CD4-positive, alpha-beta memory T cell (primary cell): ENCODE measurements at regions not wholly inside any gene's neighbourhood (a gene's known extent, or its start where the extent isn't known, plus 50 kb on each side); places are given as distances from the start of the nearest gene placed in this dataset.

Experiments
- CTCF ChIA-PET: fragments of 350-600 bp; sonication (Branson Sonifier 250); formaldehyde crosslinking; loops from one replicate; lab custom pipeline; 2021; ENCODE audit warnings: inconsistent platforms; ENCODE audit not compliant: partially characterized antibody; lab: Charles Lee
- POLR2A ChIA-PET: fragments of 350-600 bp; sonication (Branson Sonifier 250); formaldehyde crosslinking; loops from one replicate; lab custom pipeline; 2021; ENCODE audit not compliant: partially characterized antibody; lab: Charles Lee
- DNase-seq, 5 donors: peaks; one replicate each; pipeline versions ENCODE4 v3.0.0 to v3.0.0-alpha.2; 2020 to 2022; ENCODE audit warnings: mixed read lengths in 1 of 5
- H3K27ac ChIP-seq: one replicate; pipeline ENCODE4 v1.7.0; 2013; ENCODE audit warnings: low read depth, low read length
- H3K27me3 ChIP-seq: 2 replicates; pipeline ENCODE4 v1.7.0; 2013; ENCODE audit warnings: mild to moderate bottlenecking, low read length, moderate library complexity; ENCODE audit not compliant: insufficient read depth
- H3K36me3 ChIP-seq: 2 replicates; pipeline ENCODE4 v1.7.0; 2013; ENCODE audit warnings: mild to moderate bottlenecking, low read length, moderate library complexity; ENCODE audit not compliant: insufficient read depth
- H3K4me1 ChIP-seq: 2 replicates; pipeline ENCODE4 v1.7.0; 2013; ENCODE audit warnings: mild to moderate bottlenecking, low read length, moderate library complexity; ENCODE audit not compliant: insufficient read depth
- H3K4me3 ChIP-seq, 2 donors: one replicate each; pipeline ENCODE4 v1.7.0; 2013; ENCODE audit warnings: low read length in 2 of 2, mild to moderate bottlenecking in 1 of 2
- H3K9me3 ChIP-seq, 2 donors: one replicate each; pipeline ENCODE4 v1.7.0; 2013; ENCODE audit warnings: low read length in 2 of 2, control low read depth in 1 of 2; ENCODE audit not compliant: control insufficient read depth in 1 of 2
- H3K27ac Mint-ChIP-seq, 7 donors: one replicate each; pipeline ENCODE4 v1.8.0; 2020 to 2021; ENCODE audit warnings: mixed read lengths in 7 of 7, mild to moderate bottlenecking in 6 of 7, inconsistent platforms in 3 of 7, moderate library complexity in 3 of 7
- H3K27me3 Mint-ChIP-seq, 2 donors: one replicate each; pipeline ENCODE4 v1.8.0; 2020 to 2021; ENCODE audit warnings: mixed read lengths in 2 of 2
- H3K36me3 Mint-ChIP-seq, 2 donors: one replicate each; pipeline ENCODE4 v1.8.0; 2020 to 2021; ENCODE audit warnings: mixed read lengths in 2 of 2, inconsistent platforms in 1 of 2, mild to moderate bottlenecking in 1 of 2
- H3K4me1 Mint-ChIP-seq, 4 donors: one replicate each; pipeline ENCODE4 v1.8.0; 2020 to 2021; ENCODE audit warnings: mixed read lengths in 4 of 4, mild to moderate bottlenecking in 1 of 4
- H3K4me3 Mint-ChIP-seq, 8 donors: one replicate each; pipeline ENCODE4 v1.8.0; 2020 to 2021; ENCODE audit warnings: mixed read lengths in 8 of 8, mild to moderate bottlenecking in 7 of 8, moderate library complexity in 6 of 8, inconsistent platforms in 3 of 8
- H3K9me3 Mint-ChIP-seq, 8 donors: one replicate each; pipeline ENCODE4 v1.8.0; 2020 to 2021; ENCODE audit warnings: mixed read lengths in 8 of 8, mild to moderate bottlenecking in 5 of 8, inconsistent platforms in 3 of 8, moderate library complexity in 1 of 8
- intact Hi-C: fragments of 100-400 bp; cut with micrococcal nuclease; formaldehyde crosslinking; loops from one replicate; pipeline ENCODE4 v1.15.1; 2023

- Histone ChIP-seq H3K4me3 (no peak overlapping the region), H3K27me3 (no peaks in the 10 kb centered on the region), H3K9me3 (no peaks in the 10 kb centered on the region), H3K36me3 (no peaks in the 10 kb centered on the region), H3K4me1 (no peaks in the 10 kb centered on the region), H3K27ac (no peak overlapping the region)
- no peak for DNase-seq
- ChIA-PET CTCF (no interaction called here), POLR2A (no interaction called here)
- intact Hi-C loops = no loop called here
- peaks cover 7 to 19% of the 10 kb centered on the region in 2 donors for H3K27me3 Mint-ChIP-seq
- H3K4me3 Mint-ChIP-seq = no peak overlapping the region
- no peaks in the 10 kb centered on the region for H3K36me3 Mint-ChIP-seq
- H3K4me1 Mint-ChIP-seq = no peaks in the 10 kb centered on the region
- H3K9me3 Mint-ChIP-seq = peaks cover 3 to 18% (median 5%) of the 10 kb centered on the region in 8 donors
- H3K27ac Mint-ChIP-seq = no peak overlapping the region
These were observed 77.1 kb upstream of the RAB18 start for GRCh38 chr10:27426948-27427467.

DNA sequence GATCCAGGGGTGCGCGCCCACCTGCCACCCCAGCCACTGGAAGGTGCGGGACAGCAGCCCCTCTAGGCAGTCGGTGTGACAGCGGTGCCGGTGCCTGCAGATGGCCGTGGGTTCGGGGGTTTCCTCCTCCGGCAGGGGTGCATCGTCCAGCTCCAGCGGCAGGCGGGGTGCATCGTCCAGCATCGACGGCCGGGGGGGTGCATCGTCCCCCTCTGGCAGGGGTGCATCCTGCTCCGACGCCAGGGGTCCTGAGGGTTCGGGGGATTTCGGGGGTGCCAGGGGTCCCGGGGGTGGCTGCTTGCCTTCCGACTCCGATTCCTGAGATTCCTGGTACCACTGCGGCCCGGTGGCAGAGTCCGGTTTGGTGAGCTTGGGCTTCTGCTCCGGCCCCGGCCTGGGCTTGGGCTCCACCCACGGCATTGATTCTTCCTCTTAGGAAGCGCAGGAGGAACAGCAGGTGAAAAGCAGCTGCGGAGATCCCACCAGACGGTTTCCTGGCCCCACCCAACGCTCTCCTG lies 90.2 kb upstream of the RAB18 start:
- H3K36me3 ChIP-seq = no peaks in the 10 kb centered on the region
- POLR2A ChIA-PET = no interaction called here
- no peak for DNase-seq
- no peaks in the 10 kb centered on the region for H3K4me1 ChIP-seq
- no peaks in the 10 kb centered on the region for H3K36me3 Mint-ChIP-seq
- CTCF ChIA-PET = interaction anchor here (0.6 kb wide), 1 partner anchor 37 kb away, joined by 3 read pairs; no protein-coding TSS in a partner anchor
- H3K27me3 ChIP-seq = no peaks in the 10 kb centered on the region
- peaks cover 8 to 16% of the 10 kb centered on the region in 2 donors for H3K27me3 Mint-ChIP-seq
- no peak overlapping the region for H3K4me3 ChIP-seq
- no peak overlapping the region for H3K4me3 Mint-ChIP-seq
- no peak overlapping the region for H3K27ac ChIP-seq
- peaks cover 0 to 4% (median 0%) of the 10 kb centered on the region in 8 donors for H3K9me3 Mint-ChIP-seq
- no peaks in the 10 kb centered on the region for H3K9me3 ChIP-seq
- H3K4me1 Mint-ChIP-seq = no peaks in the 10 kb centered on the region
- intact Hi-C loops = no loop called here
- no peak overlapping the region for H3K27ac Mint-ChIP-seq

DNA sequence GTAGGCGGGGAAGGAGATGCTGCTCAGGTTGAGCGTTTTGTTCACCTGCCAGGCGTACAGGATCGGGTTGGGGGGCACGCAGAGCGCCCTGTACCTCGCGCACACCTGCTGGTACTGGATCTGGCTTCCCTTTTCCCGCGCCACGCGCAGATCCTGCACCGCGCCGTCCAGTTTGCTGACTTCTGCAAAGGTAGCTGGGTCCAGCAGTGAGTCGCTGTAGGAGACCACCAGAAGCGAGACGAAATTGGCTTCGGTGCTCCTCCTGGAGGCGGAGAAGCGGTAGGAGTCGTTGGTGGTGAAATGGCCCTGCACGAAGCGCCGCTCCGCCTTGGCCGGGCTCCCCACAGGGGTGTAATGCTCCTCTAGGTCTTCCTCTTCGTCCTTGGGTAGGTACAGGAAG lies 90.7 kb upstream of the RAB18 start:
- ChIA-PET POLR2A (no interaction called here), CTCF (interaction anchor here (0.6 kb wide), 1 partner anchor 37 kb away, joined by 3 read pairs; no protein-coding TSS in a partner anchor)
- no peak overlapping the region for H3K4me3 ChIP-seq
- H3K27ac ChIP-seq = no peak overlapping the region
- H3K9me3 ChIP-seq = no peaks in the 10 kb centered on the region
- H3K27me3 Mint-ChIP-seq = peaks cover 8 to 16% of the 10 kb centered on the region in 2 donors
- no peaks in the 10 kb centered on the region for H3K36me3 ChIP-seq
- H3K36me3 Mint-ChIP-seq = no peaks in the 10 kb centered on the region
- intact Hi-C loops = no loop called here
- no peaks in the 10 kb centered on the region for H3K4me1 ChIP-seq
- H3K27me3 ChIP-seq = no peaks in the 10 kb centered on the region
- peaks cover 0 to 4% (median 0%) of the 10 kb centered on the region in 8 donors for H3K9me3 Mint-ChIP-seq
- no peak overlapping the region for H3K27ac Mint-ChIP-seq
- H3K4me1 Mint-ChIP-seq = no peaks in the 10 kb centered on the region
- no peak overlapping the region for H3K4me3 Mint-ChIP-seq
- no peak for DNase-seq

DNA sequence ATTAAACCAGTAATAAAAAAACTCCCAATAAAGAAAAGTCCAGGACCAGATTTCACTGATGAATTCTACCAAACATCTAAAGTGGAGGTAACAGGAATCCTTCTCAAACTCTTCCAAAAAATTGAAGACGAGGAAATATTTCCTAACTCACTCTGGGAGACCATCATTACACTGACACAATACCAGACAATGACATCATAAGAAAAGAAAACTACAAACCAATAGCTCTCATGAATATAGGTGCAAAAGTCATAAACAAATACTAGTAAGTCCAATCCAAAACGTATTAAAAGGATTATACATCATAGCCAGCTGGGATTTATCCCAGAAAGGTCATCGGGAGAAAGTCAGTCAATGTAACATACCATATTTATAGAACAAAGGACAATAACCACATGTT lies 94.0 kb upstream of the RAB18 start:
- no peaks in the 10 kb centered on the region for H3K9me3 ChIP-seq
- H3K27me3 ChIP-seq = no peaks in the 10 kb centered on the region
- H3K9me3 Mint-ChIP-seq = no peaks in the 10 kb centered on the region
- H3K4me1 Mint-ChIP-seq = no peaks in the 10 kb centered on the region
- no peak for DNase-seq
- H3K4me3 ChIP-seq = no peak overlapping the region
- H3K4me3 Mint-ChIP-seq = no peak overlapping the region
- intact Hi-C loops = no loop called here
- H3K27me3 Mint-ChIP-seq = peaks cover 4 to 7% of the 10 kb centered on the region in 2 donors
- H3K4me1 ChIP-seq = no peaks in the 10 kb centered on the region
- H3K27ac Mint-ChIP-seq = no peak overlapping the region
- CTCF ChIA-PET = no interaction called here
- no peak overlapping the region for H3K27ac ChIP-seq
- H3K36me3 Mint-ChIP-seq = no peaks in the 10 kb centered on the region
- POLR2A ChIA-PET = no interaction called here
- H3K36me3 ChIP-seq = no peaks in the 10 kb centered on the region

DNA sequence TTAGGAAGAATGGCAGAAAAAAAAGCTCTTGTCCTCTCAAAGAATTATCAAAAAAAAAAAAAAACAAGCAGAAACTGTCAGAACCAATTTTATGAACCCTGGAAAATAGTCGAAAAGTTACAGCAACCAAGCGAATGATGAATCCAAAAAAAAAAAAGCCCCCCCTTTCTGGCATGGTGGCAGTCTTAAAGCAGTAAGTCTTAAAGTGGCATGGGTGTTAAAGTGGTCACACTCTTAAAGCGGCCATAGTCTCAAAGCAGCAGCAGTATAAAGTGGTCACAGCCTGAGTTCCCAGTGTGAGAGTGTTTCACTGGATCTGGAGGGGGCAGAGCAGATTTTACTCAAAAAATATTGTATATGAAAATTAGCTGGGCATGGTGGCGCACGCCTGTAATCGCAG lies 96.8 kb upstream of the RAB18 start:
- Mint-ChIP-seq H3K4me1 (no peaks in the 10 kb centered on the region), H3K4me3 (no peak overlapping the region), H3K9me3 (no peaks in the 10 kb centered on the region), H3K27me3 (peaks cover 8 to 9% of the 10 kb centered on the region in 2 donors), H3K27ac (no peak overlapping the region), H3K36me3 (no peaks in the 10 kb centered on the region)
- Histone ChIP-seq H3K27ac (no peak overlapping the region), H3K36me3 (no peaks in the 10 kb centered on the region), H3K4me3 (no peak overlapping the region), H3K9me3 (no peaks in the 10 kb centered on the region), H3K27me3 (no peaks in the 10 kb centered on the region), H3K4me1 (no peaks in the 10 kb centered on the region)
- ChIA-PET CTCF (no interaction called here), POLR2A (no interaction called here)
- intact Hi-C loops = no loop called here
- DNase-seq = no peak

DNA sequence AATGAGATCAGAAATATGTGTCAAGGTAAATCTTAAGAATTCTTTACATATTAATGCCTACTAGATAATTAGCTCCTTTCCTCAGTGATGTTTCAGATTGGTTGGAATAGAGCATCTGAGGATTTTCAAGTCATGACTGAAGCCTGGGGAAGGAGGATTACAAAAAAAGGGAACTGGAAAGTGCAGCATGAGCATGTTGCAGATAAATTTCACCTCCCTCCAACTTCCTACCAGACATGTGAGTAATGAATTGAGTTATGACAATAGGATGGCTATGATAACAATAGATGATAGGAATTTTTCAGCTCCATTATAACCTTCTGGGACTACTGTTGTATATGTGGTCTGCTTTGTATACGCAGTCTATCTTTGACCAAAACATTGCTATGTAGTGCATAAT lies 104.2 kb upstream of the RAB18 start:
- Histone ChIP-seq H3K9me3 (no peaks in the 10 kb centered on the region), H3K36me3 (no peaks in the 10 kb centered on the region), H3K27ac (no peak overlapping the region), H3K4me1 (no peaks in the 10 kb centered on the region), H3K27me3 (peaks cover 5% of the 10 kb centered on the region), H3K4me3 (no peak overlapping the region)
- peaks cover 5 to 11% of the 10 kb centered on the region in 2 donors for H3K27me3 Mint-ChIP-seq
- no peak overlapping the region for H3K4me3 Mint-ChIP-seq
- POLR2A ChIA-PET = no interaction called here
- H3K36me3 Mint-ChIP-seq = no peaks in the 10 kb centered on the region
- DNase-seq = no peak
- H3K27ac Mint-ChIP-seq = no peak overlapping the region
- H3K4me1 Mint-ChIP-seq = no peaks in the 10 kb centered on the region
- intact Hi-C loops = no loop called here
- CTCF ChIA-PET = no interaction called here
- H3K9me3 Mint-ChIP-seq = no peaks in the 10 kb centered on the region

DNA sequence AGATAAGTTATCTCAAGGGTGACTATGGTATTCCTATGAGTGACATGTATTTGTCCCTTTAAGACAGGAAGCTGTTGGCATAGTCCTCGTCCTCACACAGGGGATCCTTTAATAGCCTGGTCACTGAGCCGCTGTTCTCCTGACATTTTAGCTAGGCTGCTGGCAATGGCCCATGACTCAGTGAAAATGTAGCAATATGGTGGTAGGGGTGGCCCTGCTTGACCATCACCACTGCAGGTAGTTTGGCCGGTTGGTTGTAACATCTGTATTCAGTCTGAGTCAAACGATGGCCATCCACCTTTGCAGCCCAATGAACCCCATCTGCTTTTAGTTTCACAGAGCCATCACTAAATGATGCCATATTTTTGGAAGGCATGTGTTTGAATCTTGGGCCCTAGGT lies 110.1 kb upstream of the RAB18 start:
- Histone ChIP-seq H3K9me3 (no peaks in the 10 kb centered on the region), H3K36me3 (no peaks in the 10 kb centered on the region), H3K4me3 (no peak overlapping the region), H3K4me1 (no peaks in the 10 kb centered on the region), H3K27ac (no peak overlapping the region), H3K27me3 (peaks cover 5% of the 10 kb centered on the region)
- H3K27ac Mint-ChIP-seq = no peak overlapping the region
- ChIA-PET CTCF (interaction anchor here (0.7 kb wide), 1 partner anchor 305 kb away, joined by 3 read pairs; no protein-coding TSS in a partner anchor), POLR2A (no interaction called here)
- H3K9me3 Mint-ChIP-seq = peaks cover 0 to 18% (median 4%) of the 10 kb centered on the region in 8 donors
- no peak for DNase-seq
- peaks cover 13 to 19% of the 10 kb centered on the region in 2 donors for H3K27me3 Mint-ChIP-seq
- no peak overlapping the region for H3K4me3 Mint-ChIP-seq
- intact Hi-C loops = no loop called here
- H3K4me1 Mint-ChIP-seq = no peaks in the 10 kb centered on the region
- H3K36me3 Mint-ChIP-seq = peaks cover 0 to 6% of the 10 kb centered on the region in 2 donors
